RKO (cell line): ENCODE measurements at regions not wholly inside any gene's neighbourhood (a gene's known extent, or its start where the extent isn't known, plus 50 kb on each side); places are given as distances from the start of the nearest gene placed in this dataset.

Experiments used
- DNase-seq: peaks from one replicate; pipeline ENCODE4 v3.0.0-alpha.2; 2016; ENCODE audit warnings: low spot score

GRCh38 chr6:168155821-168156741 lies 77.1 kb upstream of the FRMD1 start:
- no peak for DNase-seq

DNA sequence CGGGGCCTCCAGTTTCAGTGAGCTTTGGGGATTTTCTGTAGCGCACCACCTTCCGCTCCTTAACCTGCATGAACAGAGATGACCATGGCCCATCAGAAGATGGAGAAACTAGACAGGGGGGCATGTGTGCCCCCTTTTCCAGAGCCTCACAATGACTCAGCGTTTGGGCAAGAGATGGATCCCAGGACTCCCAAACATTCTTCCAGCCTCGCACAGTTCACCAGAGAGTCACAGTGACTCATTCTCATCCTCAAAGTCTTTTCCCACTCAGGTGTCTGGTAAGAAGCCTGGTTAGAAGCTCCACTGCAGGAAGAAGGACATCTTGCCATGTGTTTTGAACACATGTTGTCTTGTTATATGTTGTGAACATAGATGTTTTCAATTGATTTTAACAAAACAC lies 76.2 kb upstream of the FRMD1 start:
- DNase-seq, result peak; percentile 7

- DNase-seq, result no peak
Observed at GRCh38 chr6:168154263-168154917, 75.4 kb upstream of the FRMD1 start.

DNA sequence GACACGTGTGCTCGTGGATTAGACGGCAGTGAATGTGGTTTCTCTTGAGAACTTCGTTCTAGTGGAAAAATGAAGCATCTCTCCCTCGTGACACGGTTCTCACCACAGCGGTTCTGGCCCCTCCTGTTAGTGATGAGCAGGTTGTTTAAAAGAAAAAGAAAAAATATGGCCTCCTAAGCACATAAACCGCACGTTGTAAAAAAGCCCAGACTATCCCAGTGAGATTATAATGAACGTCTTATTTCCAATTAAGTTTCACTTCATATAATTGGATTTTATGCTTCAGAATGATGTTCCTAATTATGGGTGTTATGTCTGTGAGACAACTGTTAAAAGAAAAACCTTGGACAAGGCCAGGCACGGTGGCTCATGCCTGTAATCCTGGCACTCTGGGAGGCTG lies 74.5 kb upstream of the FRMD1 start:
- DNase-seq, result no peak

DNA sequence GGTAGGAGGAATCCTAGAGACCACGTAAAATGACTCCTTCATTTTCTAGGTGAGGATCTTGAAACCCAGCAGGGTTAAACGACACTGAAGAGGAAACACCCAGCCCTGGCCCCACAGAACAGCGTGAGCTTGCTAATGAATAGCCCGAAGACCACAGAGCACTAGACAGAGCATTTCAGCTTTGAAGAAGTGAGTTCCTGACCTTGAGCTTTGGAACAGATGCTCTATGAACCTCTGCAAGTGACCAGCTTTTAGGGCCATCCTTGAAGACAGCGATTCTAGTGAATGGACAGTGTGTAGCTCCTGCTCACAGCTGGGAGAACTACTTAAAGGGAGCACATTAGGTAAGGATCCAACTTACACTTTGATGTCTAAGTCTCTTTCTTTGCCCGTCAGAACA lies 74.0 kb upstream of the FRMD1 start:
- no peak for DNase-seq

GRCh38 chr6:168152306-168152963 lies 73.4 kb upstream of the FRMD1 start:
- no peak for DNase-seq

DNA sequence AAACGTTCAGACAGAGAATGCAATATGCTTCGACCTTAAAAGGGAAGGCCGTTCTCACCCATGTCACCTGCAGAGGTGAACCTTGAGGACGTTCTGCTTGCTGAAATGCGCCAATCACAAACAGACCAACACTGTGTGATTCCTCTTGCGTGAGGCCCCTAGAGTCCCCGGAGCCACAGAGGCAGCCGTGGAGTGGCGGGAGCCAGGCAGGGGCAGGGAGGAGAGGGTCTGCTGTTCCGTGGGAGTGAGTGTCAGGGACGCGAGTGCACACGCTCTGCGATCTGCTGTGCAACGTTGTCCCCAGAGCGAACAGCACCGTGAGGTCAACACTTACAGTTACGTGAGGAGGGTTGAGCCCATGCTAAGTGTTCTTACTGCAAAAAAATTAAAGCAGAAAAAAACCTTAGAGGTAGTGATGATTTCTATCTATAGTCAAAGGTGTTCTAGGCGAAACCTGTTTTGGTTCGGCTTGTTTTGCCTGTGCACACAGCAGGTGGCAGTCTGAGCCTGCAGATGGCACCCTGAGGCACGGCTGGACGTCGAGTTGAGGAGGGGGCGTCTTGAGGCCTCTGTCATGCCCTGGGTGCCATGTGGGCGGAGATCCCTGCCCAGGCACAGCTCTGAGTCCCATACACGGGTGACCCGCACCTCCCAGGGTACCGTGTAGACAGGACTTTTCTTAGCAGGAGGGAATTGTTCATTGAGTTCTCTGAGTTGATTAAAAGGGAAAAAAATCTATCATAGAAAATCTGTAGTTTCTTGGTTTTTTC lies 71.7 kb upstream of the FRMD1 start:
- no peak for DNase-seq

DNA sequence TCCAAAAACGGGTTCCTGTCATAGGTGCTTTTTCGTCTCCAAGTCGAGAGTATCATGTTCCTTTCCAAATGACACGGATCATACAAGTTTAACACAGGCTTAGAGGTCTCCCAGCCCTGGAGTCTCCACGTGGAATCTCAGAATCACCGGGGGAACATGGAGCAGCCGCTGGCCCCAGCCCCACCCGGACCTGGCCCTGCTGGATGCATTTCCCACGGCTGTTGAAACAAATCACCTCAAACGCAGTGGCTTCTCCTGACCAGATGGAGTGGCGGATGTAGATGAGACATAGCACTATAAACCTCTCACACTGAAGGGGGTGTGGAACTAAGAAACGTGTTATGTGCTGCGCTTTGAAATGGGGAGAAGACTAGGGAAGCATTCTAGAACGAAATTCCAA lies 70.0 kb upstream of the FRMD1 start:
- no peak for DNase-seq

DNA sequence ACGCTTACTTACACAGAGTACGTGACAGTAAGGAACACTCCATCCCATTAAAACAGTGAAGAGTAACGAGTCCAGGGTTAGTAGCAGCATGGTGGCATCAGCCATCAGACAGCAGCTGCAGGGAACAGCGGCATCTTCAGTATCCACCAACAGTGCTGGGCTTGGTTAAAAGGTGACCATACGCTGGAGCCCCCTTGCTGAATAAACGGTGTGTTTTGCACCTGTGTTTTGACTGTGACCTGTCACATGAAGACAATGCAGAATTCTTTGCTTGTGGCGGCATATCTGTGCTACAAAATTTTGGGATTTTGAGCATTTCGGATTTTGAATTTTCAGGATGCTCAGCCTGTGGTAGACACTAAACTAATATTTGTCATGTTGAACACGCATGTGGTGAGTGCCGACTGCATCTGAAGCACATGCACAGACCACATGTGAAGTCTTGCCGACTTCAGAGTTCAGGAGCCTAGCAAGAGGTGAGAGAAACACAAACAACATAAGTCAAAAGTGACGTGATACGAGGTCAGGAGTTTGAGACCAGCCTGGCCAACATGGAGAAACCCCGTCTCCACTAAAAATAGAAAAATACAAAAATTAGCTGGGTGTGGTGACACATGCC lies 69.3 kb upstream of the FRMD1 start:
- no peak for DNase-seq

DNA sequence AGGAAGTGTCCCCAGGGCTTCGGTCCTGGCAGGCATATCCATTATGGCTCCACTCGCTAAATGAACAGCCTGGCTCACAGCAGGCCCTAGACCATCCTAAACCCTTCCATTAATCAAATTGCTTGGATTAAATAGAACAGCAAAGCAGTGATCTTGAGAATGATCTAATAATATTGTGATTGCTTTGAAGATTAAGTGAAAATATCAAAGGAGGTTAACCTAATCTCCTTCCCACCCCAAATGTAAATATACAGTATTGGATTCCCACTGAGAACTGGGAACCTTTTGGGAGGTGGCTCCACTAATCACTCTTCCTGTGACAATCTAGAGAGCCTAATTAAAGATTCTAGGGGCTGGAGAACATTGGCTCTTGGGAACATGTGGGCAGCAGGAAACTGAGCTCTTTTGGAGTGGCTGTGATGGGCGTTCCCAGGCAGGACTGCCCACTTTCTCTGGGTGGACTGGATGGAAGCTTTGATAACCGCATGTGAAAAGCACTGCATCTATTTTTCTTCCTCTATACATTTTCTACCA lies 68.3 kb upstream of the FRMD1 start:
- no peak for DNase-seq

- DNase-seq, result no peak
Observed at GRCh38 chr6:168145747-168146596, 67.0 kb upstream of the FRMD1 start.

DNA sequence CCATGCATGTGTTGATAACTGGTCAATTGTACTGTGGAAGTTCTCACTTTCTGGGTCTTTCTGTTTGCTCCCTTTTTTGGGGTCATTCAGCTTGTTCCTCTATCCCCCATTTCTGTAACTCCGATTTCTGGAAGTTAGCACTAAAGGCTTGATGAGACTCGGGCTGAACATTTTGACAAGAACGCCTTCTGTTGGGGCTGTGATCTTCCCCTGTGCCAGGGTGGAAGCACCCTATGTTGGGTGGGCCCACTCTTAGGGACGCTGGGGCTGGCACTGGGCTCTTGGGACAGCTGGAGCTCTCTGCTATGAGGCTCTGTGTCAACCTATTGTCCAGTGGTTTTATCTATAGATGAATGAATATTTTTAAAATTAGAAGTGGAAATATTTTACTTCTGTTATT lies 60.1 kb upstream of the FRMD1 start:
- DNase-seq, result no peak

- no peak for DNase-seq
Observed at GRCh38 chr6:168138436-168138835, 59.4 kb upstream of the FRMD1 start.

GRCh38 chr6:168137024-168137423 lies 58.0 kb upstream of the FRMD1 start:
- DNase-seq, result no peak

DNA sequence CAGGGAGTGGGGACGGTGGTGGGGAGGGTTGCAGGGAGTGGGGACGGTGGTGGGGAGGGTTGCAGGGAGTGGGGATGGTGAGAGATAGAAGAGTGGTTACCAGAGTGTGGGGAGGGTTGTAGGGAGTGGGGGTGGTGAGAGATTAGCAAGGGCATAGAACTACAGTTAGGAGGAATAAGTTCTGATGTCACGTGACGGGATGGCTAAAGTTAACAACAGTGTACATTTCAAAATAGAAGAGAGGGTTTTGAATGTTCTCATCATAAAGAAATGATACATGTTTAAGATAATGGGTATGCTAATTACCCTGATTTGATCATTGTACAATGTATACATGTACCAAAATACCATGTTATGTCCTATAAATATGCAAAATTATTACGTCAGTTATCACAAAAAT lies 57.6 kb upstream of the FRMD1 start:
- no peak for DNase-seq

GRCh38 chr6:168136001-168136400 lies 57.0 kb upstream of the FRMD1 start:
- DNase-seq, result no peak

DNA sequence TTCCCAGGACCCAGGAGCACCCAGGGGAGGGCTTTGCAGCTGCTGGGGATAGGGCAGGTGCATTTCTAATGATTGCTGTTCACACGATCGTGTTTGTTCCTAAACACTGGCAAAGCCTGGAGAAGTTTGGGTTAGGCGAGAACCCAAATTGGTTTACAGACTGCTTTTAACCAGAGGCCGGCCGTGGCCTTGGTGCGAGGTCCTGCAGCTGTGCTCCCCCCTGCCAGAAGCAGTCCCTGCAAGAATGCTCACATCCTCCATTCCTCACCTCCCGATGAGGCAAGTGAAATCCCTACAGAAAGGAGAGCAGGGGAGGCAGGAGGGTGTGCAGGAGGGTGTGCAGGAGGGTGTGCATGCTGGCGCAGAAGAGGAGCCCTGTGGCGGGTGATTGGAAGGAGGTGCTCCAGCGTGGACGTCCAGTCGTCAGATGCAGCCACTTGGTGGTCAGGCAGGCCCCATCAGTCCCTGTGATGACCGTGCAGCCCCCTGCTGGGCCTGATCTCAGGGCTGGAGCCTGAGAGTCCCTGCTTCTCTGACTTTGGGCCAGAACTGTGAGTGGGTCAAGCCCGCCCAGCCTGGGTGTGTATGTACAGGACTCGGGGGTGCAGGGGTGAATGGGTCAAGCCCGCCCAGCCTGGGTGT lies 55.7 kb upstream of the FRMD1 start:
- DNase-seq, result no peak

DNA sequence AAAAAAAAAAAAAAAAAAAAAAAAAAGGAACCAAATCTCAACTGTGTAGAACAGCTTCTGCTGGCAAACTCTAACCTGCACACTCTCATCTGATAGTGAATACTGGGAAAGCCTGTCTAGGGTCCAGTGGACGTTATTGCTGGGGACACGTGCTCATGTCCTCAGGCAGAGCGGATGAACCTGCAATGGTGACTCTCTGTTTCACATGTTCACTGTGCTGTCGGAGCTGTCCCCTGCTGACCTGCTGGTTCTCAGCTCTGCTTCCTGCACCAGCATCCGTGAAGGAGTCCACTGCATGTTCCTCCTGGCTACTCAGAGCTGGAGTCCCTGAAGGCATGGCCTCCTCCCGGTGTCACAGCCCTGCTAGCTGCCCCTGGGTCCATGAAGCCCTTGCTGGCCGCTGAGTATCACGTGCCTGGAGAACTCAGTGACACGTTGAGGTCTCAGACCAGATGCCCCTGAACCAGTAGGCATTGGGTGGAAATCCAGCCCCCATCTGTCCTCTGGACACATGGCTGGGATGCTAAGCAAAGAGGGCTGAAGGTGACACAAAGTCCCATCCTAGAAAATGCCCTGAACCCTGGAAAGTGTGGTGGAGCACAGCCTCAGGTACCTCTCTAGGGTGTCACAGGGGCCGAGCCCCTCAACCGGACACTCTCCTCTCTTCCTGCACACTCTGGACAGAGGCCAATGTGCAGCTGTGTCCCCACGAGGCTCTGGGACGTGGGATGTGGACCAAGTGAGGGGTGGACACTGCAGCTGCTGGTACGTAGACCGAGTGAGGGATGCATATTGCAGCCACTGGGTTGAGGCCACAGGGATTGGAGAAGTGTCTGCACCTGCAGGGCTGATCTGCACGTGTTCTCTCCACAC lies 54.9 kb upstream of the FRMD1 start:
- no peak for DNase-seq

GRCh38 chr6:168133168-168133561 lies 54.2 kb upstream of the FRMD1 start:
- DNase-seq, result no peak
